Karpas-422 (cell line): ENCODE measurements at regions not wholly inside any gene's neighbourhood (a gene's known extent, or its start where the extent isn't known, plus 50 kb on each side); places are given as distances from the start of the nearest gene placed in this dataset.

Experiments used
- DNase-seq: peaks from one replicate; pipeline ENCODE4 v3.0.0-alpha.2; 2015
- H2AFZ ChIP-seq: fragments of 200-600 bp; sonication (generic); 2 replicates; pipeline ENCODE4 v1.6.1; 2014; ENCODE audit warnings: antibody characterized with exemption, low read length, mixed read lengths
- H3K27ac ChIP-seq: fragments of 200-600 bp; sonication (generic); 2 replicates; pipeline ENCODE4 v1.5.1; 2014; ENCODE audit warnings: mild to moderate bottlenecking, low read length, moderate library complexity
- H3K27me3 ChIP-seq: fragments of 200-600 bp; sonication (generic); 2 replicates; pipeline ENCODE4 v1.6.1; 2014; ENCODE audit warnings: low read length, mixed read lengths
- H3K36me3 ChIP-seq: fragments of 200-600 bp; sonication (generic); 2 replicates; pipeline ENCODE4 v1.6.1; 2014; ENCODE audit warnings: low read length, mixed read lengths; ENCODE audit not compliant: insufficient read depth
- H3K4me1 ChIP-seq: fragments of 200-600 bp; sonication (generic); 2 replicates; pipeline ENCODE4 v1.6.1; 2014; ENCODE audit warnings: mild to moderate bottlenecking, low read length, mixed read lengths
- H3K4me2 ChIP-seq: fragments of 200-600 bp; sonication (generic); 2 replicates; pipeline ENCODE4 v1.6.1; 2014; ENCODE audit warnings: low read length, low read depth, mild to moderate bottlenecking; ENCODE audit not compliant: poor library complexity, severe bottlenecking
- H3K4me3 ChIP-seq: fragments of 200-600 bp; sonication (generic); 2 replicates; pipeline ENCODE4 v1.5.1; 2014; ENCODE audit warnings: mild to moderate bottlenecking, antibody characterized with exemption, low read length, mixed read lengths
- H3K79me2 ChIP-seq: fragments of 200-600 bp; sonication (generic); 2 replicates; pipeline ENCODE4 v1.6.1; 2014; ENCODE audit warnings: mild to moderate bottlenecking, low read length, mixed read lengths
- H3K9ac ChIP-seq: fragments of 200-600 bp; sonication (generic); 2 replicates; pipeline ENCODE4 v1.6.0; 2014; ENCODE audit warnings: low read length
- H3K9me2 ChIP-seq: fragments of 200-600 bp; sonication (generic), shearing (Covaris generic); replicated peaks from 2 replicates; pipeline ENCODE4 v1.6.0; 2014; ENCODE audit warnings: mild to moderate bottlenecking, low read length, moderate library complexity; ENCODE audit not compliant: insufficient read depth
- H3K9me3 ChIP-seq: fragments of 300-700, 200-600 bp; sonication (generic); 2 replicates; pipeline ENCODE4 v1.6.1; 2014; ENCODE audit warnings: low read length, mixed read lengths
- H4K20me1 ChIP-seq: fragments of 200-600 bp; sonication (generic); 2 replicates; pipeline ENCODE4 v1.6.1; 2014; ENCODE audit warnings: mild to moderate bottlenecking, antibody characterized with exemption, low read length, low read depth; ENCODE audit not compliant: insufficient read depth

- no peaks in the 10 kb centered on the region for H3K27me3 ChIP-seq
- H3K4me1 ChIP-seq, result no peaks in the 10 kb centered on the region
- H3K9ac ChIP-seq, result no peak overlapping the region
- no peaks in the 10 kb centered on the region for H3K36me3 ChIP-seq
- H3K4me2 ChIP-seq, result no peak overlapping the region
- no peak for DNase-seq
- H3K4me3 ChIP-seq, result no peak overlapping the region
- no peak overlapping the region for H2AFZ ChIP-seq
- H3K9me3 ChIP-seq, result no peaks in the 10 kb centered on the region
- no peaks in the 10 kb centered on the region; the same call in 1 of the 2 replicates for H3K9me2 ChIP-seq
- H4K20me1 ChIP-seq, result no peaks in the 10 kb centered on the region
- no peaks in the 10 kb centered on the region for H3K79me2 ChIP-seq
- H3K27ac ChIP-seq, result no peak overlapping the region
These were observed 289.3 kb upstream of the TCF4 start for GRCh38 chr18:55877321-55877720.

GRCh38 chr18:55876254-55876653, 288.3 kb upstream of the TCF4 start:
- no peak overlapping the region for H3K9ac ChIP-seq
- no peak overlapping the region for H2AFZ ChIP-seq
- no peaks in the 10 kb centered on the region for H3K36me3 ChIP-seq
- DNase-seq, result no peak
- no peak overlapping the region for H3K4me3 ChIP-seq
- no peak overlapping the region for H3K4me2 ChIP-seq
- no peaks in the 10 kb centered on the region; the same call in 1 of the 2 replicates for H3K9me2 ChIP-seq
- no peaks in the 10 kb centered on the region for H3K27me3 ChIP-seq
- no peaks in the 10 kb centered on the region for H3K9me3 ChIP-seq
- no peaks in the 10 kb centered on the region for H4K20me1 ChIP-seq
- no peaks in the 10 kb centered on the region for H3K4me1 ChIP-seq
- H3K27ac ChIP-seq, result no peak overlapping the region
- no peaks in the 10 kb centered on the region for H3K79me2 ChIP-seq

GRCh38 chr18:55875371-55875901, 287.4 kb upstream of the TCF4 start:
- Histone ChIP-seq H3K36me3 (no peaks in the 10 kb centered on the region), H3K79me2 (no peaks in the 10 kb centered on the region), H3K9ac (no peak overlapping the region), H3K4me1 (no peaks in the 10 kb centered on the region), H3K4me3 (no peak overlapping the region), H3K9me3 (no peaks in the 10 kb centered on the region), H3K27me3 (no peaks in the 10 kb centered on the region), H3K9me2 (no peaks in the 10 kb centered on the region; the same call in 1 of the 2 replicates), H4K20me1 (no peaks in the 10 kb centered on the region), H3K27ac (no peak overlapping the region), H2AFZ (no peak overlapping the region), H3K4me2 (no peak overlapping the region)
- no peak for DNase-seq

GRCh38 chr18:55869556-55870501, 281.8 kb upstream of the TCF4 start:
- Histone ChIP-seq H3K4me3 (no peak overlapping the region), H3K27me3 (no peaks in the 10 kb centered on the region), H3K9me3 (no peaks in the 10 kb centered on the region), H3K9me2 (no peaks in the 10 kb centered on the region), H2AFZ (no peak overlapping the region), H3K4me1 (no peaks in the 10 kb centered on the region), H3K79me2 (no peaks in the 10 kb centered on the region), H3K4me2 (no peak overlapping the region), H3K36me3 (no peaks in the 10 kb centered on the region), H4K20me1 (no peaks in the 10 kb centered on the region), H3K9ac (no peak overlapping the region), H3K27ac (no peak overlapping the region)
- no peak for DNase-seq

GRCh38 chr18:55868909-55869308, 280.9 kb upstream of the TCF4 start:
- no peaks in the 10 kb centered on the region for H4K20me1 ChIP-seq
- H3K27ac ChIP-seq, result no peak overlapping the region
- no peaks in the 10 kb centered on the region for H3K4me1 ChIP-seq
- no peaks in the 10 kb centered on the region for H3K27me3 ChIP-seq
- DNase-seq, result no peak
- H3K9me3 ChIP-seq, result no peaks in the 10 kb centered on the region
- H3K9me2 ChIP-seq, result no peaks in the 10 kb centered on the region
- no peaks in the 10 kb centered on the region for H3K36me3 ChIP-seq
- H3K9ac ChIP-seq, result no peak overlapping the region
- no peak overlapping the region for H2AFZ ChIP-seq
- no peak overlapping the region for H3K4me2 ChIP-seq
- no peaks in the 10 kb centered on the region for H3K79me2 ChIP-seq
- no peak overlapping the region for H3K4me3 ChIP-seq

- no peak overlapping the region for H3K4me2 ChIP-seq
- H3K9me3 ChIP-seq, result no peaks in the 10 kb centered on the region
- no peak for DNase-seq
- H3K36me3 ChIP-seq, result no peaks in the 10 kb centered on the region
- H3K4me3 ChIP-seq, result no peak overlapping the region
- no peaks in the 10 kb centered on the region for H4K20me1 ChIP-seq
- no peak overlapping the region for H2AFZ ChIP-seq
- H3K9me2 ChIP-seq, result no peaks in the 10 kb centered on the region
- H3K4me1 ChIP-seq, result no peaks in the 10 kb centered on the region
- H3K27me3 ChIP-seq, result no peaks in the 10 kb centered on the region
- no peak overlapping the region for H3K9ac ChIP-seq
- H3K79me2 ChIP-seq, result no peaks in the 10 kb centered on the region
- H3K27ac ChIP-seq, result no peak overlapping the region
These were observed 278.9 kb upstream of the TCF4 start for GRCh38 chr18:55866886-55867285.

- H3K79me2 ChIP-seq, result no peaks in the 10 kb centered on the region
- no peak overlapping the region for H3K4me2 ChIP-seq
- H3K9ac ChIP-seq, result no peak overlapping the region
- no peak for DNase-seq
- no peak overlapping the region for H3K4me3 ChIP-seq
- H3K36me3 ChIP-seq, result no peaks in the 10 kb centered on the region
- no peaks in the 10 kb centered on the region for H4K20me1 ChIP-seq
- H3K27ac ChIP-seq, result no peak overlapping the region
- no peaks in the 10 kb centered on the region for H3K27me3 ChIP-seq
- no peaks in the 10 kb centered on the region for H3K9me2 ChIP-seq
- H2AFZ ChIP-seq, result no peak overlapping the region
- H3K9me3 ChIP-seq, result no peaks in the 10 kb centered on the region
- no peaks in the 10 kb centered on the region for H3K4me1 ChIP-seq
These were observed 278.0 kb upstream of the TCF4 start for GRCh38 chr18:55866006-55866405.

GRCh38 chr18:55864281-55864680, 276.3 kb upstream of the TCF4 start:
- H3K4me2 ChIP-seq, result no peak overlapping the region
- no peaks in the 10 kb centered on the region for H3K36me3 ChIP-seq
- no peaks in the 10 kb centered on the region for H3K27me3 ChIP-seq
- no peak overlapping the region for H3K9ac ChIP-seq
- no peaks in the 10 kb centered on the region for H3K9me3 ChIP-seq
- H3K4me3 ChIP-seq, result no peak overlapping the region
- no peak for DNase-seq
- no peaks in the 10 kb centered on the region for H3K79me2 ChIP-seq
- no peaks in the 10 kb centered on the region for H4K20me1 ChIP-seq
- H3K4me1 ChIP-seq, result no peaks in the 10 kb centered on the region
- H3K27ac ChIP-seq, result no peak overlapping the region
- no peak overlapping the region for H2AFZ ChIP-seq
- H3K9me2 ChIP-seq, result no peaks in the 10 kb centered on the region
